ENCODE measurements at regions not wholly inside any gene's neighbourhood (a gene's known extent, or its start where the extent isn't known, plus 50 kb on each side); places are given as distances from the start of the nearest gene placed in this dataset.

DNA sequence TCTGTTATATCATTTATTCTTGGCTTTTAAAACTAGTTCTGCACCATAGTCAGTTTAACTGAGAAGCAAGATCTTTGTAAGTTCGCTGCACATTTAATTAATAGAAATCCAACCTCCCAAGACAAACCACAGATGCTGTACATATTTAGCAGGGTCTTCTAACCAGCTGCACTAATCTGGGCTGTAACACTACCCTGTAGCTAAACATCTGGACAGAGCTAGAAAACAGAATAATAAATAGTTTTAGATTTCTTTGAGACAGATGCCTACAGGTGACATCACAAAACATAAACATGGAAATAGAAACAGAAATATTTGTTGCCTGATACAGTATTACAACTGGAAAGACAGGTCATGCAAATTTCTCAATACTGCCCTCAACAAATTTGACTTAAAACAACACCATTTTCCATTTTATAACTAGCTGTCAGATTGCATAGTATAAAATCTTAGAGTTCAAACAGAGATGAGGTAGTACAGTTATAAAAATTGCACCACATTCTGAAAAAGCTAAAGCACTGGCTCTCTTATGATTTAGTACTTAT, 315.1 kb downstream of the NR4A2 start:
- Histone ChIP-seq H3K36me3 (ENCODE audit: control insufficient read depth, insufficient read depth, low read length) (no peaks in the 10 kb centered on the region), H3K9me3 (replicated peaks; ENCODE audit: control insufficient read depth, insufficient read depth, low read depth, low read length) (no peaks in the 10 kb centered on the region), H3K4me3 (no peak overlapping the region), H2AFZ (ENCODE audit: low read depth, low read length) (no peak overlapping the region), H3K27ac (ENCODE audit: extremely low read depth, low read depth, low read length) (no peak overlapping the region), H3K9ac (ENCODE audit: insufficient read depth in 1 of 2, low read depth in 2 of 2, low read length in 2 of 2) (no peak overlapping the region), H3K9me1 (ENCODE audit: control insufficient read depth, insufficient read depth, low read length) (no peaks in the 10 kb centered on the region), H3K4me1 (replicated peaks in 1 of 2; ENCODE audit: control insufficient read depth in 2 of 2, insufficient read depth in 2 of 2, low read length in 2 of 2) (no peaks in the 10 kb centered on the region), H3K79me2 (ENCODE audit: control insufficient read depth, insufficient read depth, low read length) (no peaks in the 10 kb centered on the region), H3K4me2 (ENCODE audit: insufficient read depth, low read length) (no peak overlapping the region), H3K27me3 (ENCODE audit: control insufficient read depth in 2 of 2, insufficient read depth in 2 of 2, low read length in 2 of 2) (no peaks in the 10 kb centered on the region), H4K20me1 (replicated peaks; ENCODE audit: control insufficient read depth, insufficient read depth, low read length) (no peaks in the 10 kb centered on the region)
- no peak for DNase-seq (ENCODE audit: extremely low read depth in 1 of 4, low spot score in 3 of 4)
- in situ Hi-C loops (cut with MboI) = no loop called here
- BruUV-seq (replicated peaks) = no TSS peak
- no peak for TF ChIP-seq NR4A1 (CRISPR knock-in tag; IDR thresholded peaks at IDR 0.05)
- no peak for TF ChIP-seq NR4A1 (tag; IDR thresholded peaks at IDR 0.05)
- TF ChIP-seq SMAD4 (CRISPR knock-in tag; conservative IDR thresholded peaks at IDR 0.05) = no peak
- no peak for TF ChIP-seq ASH1L (IDR thresholded peaks at IDR 0.05; ENCODE audit: borderline replicate concordance, low read depth, partially characterized antibody)
- no peak for TF ChIP-seq POLR2H (tag; IDR thresholded peaks at IDR 0.05; ENCODE audit: low read depth)
- no peak for TF ChIP-seq TRIM24 (IDR thresholded peaks at IDR 0.05)
- no peak for TF ChIP-seq NFIC (IDR thresholded peaks at IDR 0.05)
- no peak for TF ChIP-seq PYGO2 (tag; IDR thresholded peaks at IDR 0.05)
- TF ChIP-seq, protein P1, sequence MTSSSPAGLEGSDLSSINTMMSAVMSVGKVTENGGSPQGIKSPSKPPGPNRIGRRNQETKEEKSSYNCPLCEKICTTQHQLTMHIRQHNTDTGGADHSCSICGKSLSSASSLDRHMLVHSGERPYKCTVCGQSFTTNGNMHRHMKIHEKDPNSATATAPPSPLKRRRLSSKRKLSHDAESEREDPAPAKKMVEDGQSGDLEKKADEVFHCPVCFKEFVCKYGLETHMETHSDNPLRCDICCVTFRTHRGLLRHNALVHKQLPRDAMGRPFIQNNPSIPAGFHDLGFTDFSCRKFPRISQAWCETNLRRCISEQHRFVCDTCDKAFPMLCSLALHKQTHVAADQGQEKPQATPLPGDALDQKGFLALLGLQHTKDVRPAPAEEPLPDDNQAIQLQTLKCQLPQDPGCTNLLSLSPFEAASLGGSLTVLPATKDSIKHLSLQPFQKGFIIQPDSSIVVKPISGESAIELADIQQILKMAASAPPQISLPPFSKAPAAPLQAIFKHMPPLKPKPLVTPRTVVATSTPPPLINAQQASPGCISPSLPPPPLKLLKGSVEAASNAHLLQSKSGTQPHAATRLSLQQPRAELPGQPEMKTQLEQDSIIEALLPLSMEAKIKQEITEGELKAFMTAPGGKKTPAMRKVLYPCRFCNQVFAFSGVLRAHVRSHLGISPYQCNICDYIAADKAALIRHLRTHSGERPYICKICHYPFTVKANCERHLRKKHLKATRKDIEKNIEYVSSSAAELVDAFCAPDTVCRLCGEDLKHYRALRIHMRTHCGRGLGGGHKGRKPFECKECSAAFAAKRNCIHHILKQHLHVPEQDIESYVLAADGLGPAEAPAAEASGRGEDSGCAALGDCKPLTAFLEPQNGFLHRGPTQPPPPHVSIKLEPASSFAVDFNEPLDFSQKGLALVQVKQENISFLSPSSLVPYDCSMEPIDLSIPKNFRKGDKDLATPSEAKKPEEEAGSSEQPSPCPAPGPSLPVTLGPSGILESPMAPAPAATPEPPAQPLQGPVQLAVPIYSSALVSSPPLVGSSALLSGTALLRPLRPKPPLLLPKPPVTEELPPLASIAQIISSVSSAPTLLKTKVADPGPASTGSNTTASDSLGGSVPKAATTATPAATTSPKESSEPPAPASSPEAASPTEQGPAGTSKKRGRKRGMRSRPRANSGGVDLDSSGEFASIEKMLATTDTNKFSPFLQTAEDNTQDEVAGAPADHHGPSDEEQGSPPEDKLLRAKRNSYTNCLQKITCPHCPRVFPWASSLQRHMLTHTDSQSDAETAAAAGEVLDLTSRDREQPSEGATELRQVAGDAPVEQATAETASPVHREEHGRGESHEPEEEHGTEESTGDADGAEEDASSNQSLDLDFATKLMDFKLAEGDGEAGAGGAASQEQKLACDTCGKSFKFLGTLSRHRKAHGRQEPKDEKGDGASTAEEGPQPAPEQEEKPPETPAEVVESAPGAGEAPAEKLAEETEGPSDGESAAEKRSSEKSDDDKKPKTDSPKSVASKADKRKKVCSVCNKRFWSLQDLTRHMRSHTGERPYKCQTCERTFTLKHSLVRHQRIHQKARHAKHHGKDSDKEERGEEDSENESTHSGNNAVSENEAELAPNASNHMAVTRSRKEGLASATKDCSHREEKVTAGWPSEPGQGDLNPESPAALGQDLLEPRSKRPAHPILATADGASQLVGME (CRISPR knock-in tag; IDR thresholded peaks at IDR 0.05) = no peak
- TF ChIP-seq, protein P2, sequence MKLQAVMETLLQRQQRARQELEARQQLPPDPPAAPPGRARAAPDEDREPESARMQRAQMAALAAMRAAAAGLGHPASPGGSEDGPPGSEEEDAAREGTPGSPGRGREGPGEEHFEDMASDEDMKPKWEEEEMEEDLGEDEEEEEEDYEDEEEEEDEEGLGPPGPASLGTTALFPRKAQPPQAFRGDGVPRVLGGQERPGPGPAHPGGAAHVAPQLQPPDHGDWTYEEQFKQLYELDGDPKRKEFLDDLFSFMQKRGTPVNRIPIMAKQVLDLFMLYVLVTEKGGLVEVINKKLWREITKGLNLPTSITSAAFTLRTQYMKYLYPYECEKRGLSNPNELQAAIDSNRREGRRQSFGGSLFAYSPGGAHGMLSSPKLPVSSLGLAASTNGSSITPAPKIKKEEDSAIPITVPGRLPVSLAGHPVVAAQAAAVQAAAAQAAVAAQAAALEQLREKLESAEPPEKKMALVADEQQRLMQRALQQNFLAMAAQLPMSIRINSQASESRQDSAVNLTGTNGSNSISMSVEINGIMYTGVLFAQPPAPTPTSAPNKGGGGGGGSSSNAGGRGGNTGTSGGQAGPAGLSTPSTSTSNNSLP (IDR thresholded peaks at IDR 0.05; ENCODE audit: borderline replicate concordance, low read depth, low read length) = no peak
- ChIA-PET POLR2A (interaction anchor here (1.0 kb wide), 1 partner anchor 9 kb away, joined by 3 read pairs; no protein-coding TSS in a partner anchor), CTCF (ENCODE audit: low intra/inter-chr PET ratio) (no interaction called here)
- intact Hi-C loops (cut with micrococcal nuclease) = no loop called here
- no peak for ATAC-seq
- no peak for FAIRE-seq
- WGBS (ENCODE audit: insufficient coverage, low coverage, missing lambda C conversion rate) = 4% methylated on average over 1 of the region's 1 CpG

Measured in K562 (cell line).